ENCODE measurements at regions not wholly inside any gene's neighbourhood (a gene's known extent, or its start where the extent isn't known, plus 50 kb on each side); places are given as distances from the start of the nearest gene placed in this dataset.
"Not testable (repeated sequence)": the region's sequence is repeated elsewhere in the genome, so short reads cannot be mapped to it uniquely, and the experiment has no call there.

GRCh38 chr12:28090835-28091234 is 99.4 kb upstream of the CCDC91 start:
- Histone ChIP-seq H3K4me3 (ENCODE audit: low read depth, low read length) (no peak overlapping the region), H3K27me3 (ENCODE audit: insufficient read depth, low read depth, severe bottlenecking) (no peaks in the 10 kb centered on the region), H3K27ac (no peak overlapping the region), H3K9me3 (ENCODE audit: severe bottlenecking) (no peaks in the 10 kb centered on the region), H3K36me3 (no peaks in the 10 kb centered on the region)
- no peak for DNase-seq
- no peak for TF ChIP-seq CTCF (IDR thresholded peaks at IDR 0.05; ENCODE audit: low read depth, low read length)

GRCh38 chr12:28092396-28092795 is 97.9 kb upstream of the CCDC91 start:
- no peak overlapping the region for H3K27ac ChIP-seq
- no peak for TF ChIP-seq CTCF (IDR thresholded peaks at IDR 0.05; ENCODE audit: low read depth, low read length)

GRCh38 chr12:28096649-28097048 is 93.6 kb upstream of the CCDC91 start:
- no peaks in the 10 kb centered on the region for H3K27me3 ChIP-seq (ENCODE audit: insufficient read depth, low read depth, severe bottlenecking)
- DNase-seq = no peak
- no peak for TF ChIP-seq CTCF (IDR thresholded peaks at IDR 0.05; ENCODE audit: low read depth, low read length)
- no peak overlapping the region for H3K4me3 ChIP-seq (ENCODE audit: low read depth, low read length)
- no peak overlapping the region for H3K27ac ChIP-seq
- H3K9me3 ChIP-seq (ENCODE audit: severe bottlenecking) = no peaks in the 10 kb centered on the region
- H3K36me3 ChIP-seq = no peaks in the 10 kb centered on the region

More at GRCh38 chr12:28092396-28092795, 97.9 kb upstream of the CCDC91 start:
- Histone ChIP-seq H3K4me3 (ENCODE audit: low read depth, low read length) (no peak overlapping the region), H3K36me3 (no peaks in the 10 kb centered on the region), H3K27me3 (ENCODE audit: insufficient read depth, low read depth, severe bottlenecking) (no peaks in the 10 kb centered on the region), H3K9me3 (ENCODE audit: severe bottlenecking) (no peaks in the 10 kb centered on the region)
- no peak for DNase-seq

- no peaks in the 10 kb centered on the region for H3K9me3 ChIP-seq (ENCODE audit: severe bottlenecking)
- no peaks in the 10 kb centered on the region for H3K27me3 ChIP-seq (ENCODE audit: insufficient read depth, low read depth, severe bottlenecking)
- no peak overlapping the region for H3K4me3 ChIP-seq (ENCODE audit: low read depth, low read length)
- no peak for TF ChIP-seq CTCF (IDR thresholded peaks at IDR 0.05; ENCODE audit: low read depth, low read length)
- DNase-seq = no peak
- no peaks in the 10 kb centered on the region for H3K36me3 ChIP-seq
- no peak overlapping the region for H3K27ac ChIP-seq
Measured at GRCh38 chr12:28097221-28097620, 93.0 kb upstream of the CCDC91 start.

GRCh38 chr12:28099245-28099644 is 91.0 kb upstream of the CCDC91 start:
- H3K4me3 ChIP-seq (ENCODE audit: low read depth, low read length); H3K9me3 ChIP-seq (ENCODE audit: severe bottlenecking); H3K27me3 ChIP-seq (ENCODE audit: insufficient read depth, low read depth, severe bottlenecking); H3K36me3 ChIP-seq; DNase-seq; H3K27ac ChIP-seq: not testable (repeated sequence)

- Histone ChIP-seq H3K27ac (no peak overlapping the region), H3K4me3 (ENCODE audit: low read depth, low read length) (no peak overlapping the region), H3K9me3 (ENCODE audit: severe bottlenecking) (no peaks in the 10 kb centered on the region), H3K36me3 (no peaks in the 10 kb centered on the region), H3K27me3 (ENCODE audit: insufficient read depth, low read depth, severe bottlenecking) (no peaks in the 10 kb centered on the region)
- TF ChIP-seq CTCF (IDR thresholded peaks at IDR 0.05; ENCODE audit: low read depth, low read length) = no peak
- no peak for DNase-seq
Measured at GRCh38 chr12:28099871-28100270, 90.4 kb upstream of the CCDC91 start.
